Testis (tissue), 2 donors: ENCODE measurements at regions not wholly inside any gene's neighbourhood (a gene's known extent, or its start where the extent isn't known, plus 50 kb on each side); places are given as distances from the start of the nearest gene placed in this dataset.

ENCODE experiments used
- CTCF ChIP-seq, 3 experiments: fragments of 450-650 bp in 2 of 3; fragments of 200-600 bp in 1 of 3; sonication (generic) in 1 of 3; IDR thresholded peaks; one replicate each; pipeline ENCODE4 v1.5.1; 2016 to 2019; ENCODE audit warnings: antibody characterized with exemption in 3 of 3, mild to moderate bottlenecking in 2 of 3, moderate library complexity in 1 of 3
- POLR2A ChIP-seq: fragments of 450-650 bp; IDR thresholded peaks from one replicate; pipeline ENCODE4 v1.6.1; 2017; ENCODE audit warnings: antibody characterized with exemption, mild to moderate bottlenecking, moderate library complexity

GRCh38 chr9:108277216-108277615 lies 578.6 kb downstream of the ACTL7B start:
- TF ChIP-seq CTCF (IDR thresholded peaks at IDR 0.05) (no peak), POLR2A (no peak)
